ENCODE measurements at regions not wholly inside any gene's neighbourhood (a gene's known extent, or its start where the extent isn't known, plus 50 kb on each side); places are given as distances from the start of the nearest gene placed in this dataset.

- DNase-seq (ENCODE audit: extremely low read depth, low read depth) = no peak
- TF ChIP-seq CTCF (IDR thresholded peaks at IDR 0.05; ENCODE audit: low read depth, low read length) = no peak
These were observed 952.1 kb upstream of the MIR17HG start for GRCh38 chr13:90395348-90395747.

- TF ChIP-seq CTCF (IDR thresholded peaks at IDR 0.05; ENCODE audit: low read depth, low read length) = no peak
- DNase-seq (ENCODE audit: extremely low read depth, low read depth) = no peak
These were observed 951.6 kb upstream of the MIR17HG start for GRCh38 chr13:90395846-90396245.

- no peak for DNase-seq (ENCODE audit: extremely low read depth, low read depth)
- no peak for TF ChIP-seq CTCF (IDR thresholded peaks at IDR 0.05; ENCODE audit: low read depth, low read length)
These were observed 951.2 kb upstream of the MIR17HG start for GRCh38 chr13:90396266-90396665.

GRCh38 chr13:90397503-90397902 lies 950.0 kb upstream of the MIR17HG start:
- no peak for DNase-seq (ENCODE audit: extremely low read depth, low read depth)
- TF ChIP-seq CTCF (IDR thresholded peaks at IDR 0.05; ENCODE audit: low read depth, low read length) = no peak

- no peak for DNase-seq (ENCODE audit: extremely low read depth, low read depth)
- no peak for TF ChIP-seq CTCF (IDR thresholded peaks at IDR 0.05; ENCODE audit: low read depth, low read length)
These were observed 947.1 kb upstream of the MIR17HG start for GRCh38 chr13:90400372-90400771.

- DNase-seq (ENCODE audit: extremely low read depth, low read depth) = no peak
- no peak for TF ChIP-seq CTCF (IDR thresholded peaks at IDR 0.05; ENCODE audit: low read depth, low read length)
These were observed 946.3 kb upstream of the MIR17HG start for GRCh38 chr13:90401150-90401549.

- no peak for TF ChIP-seq CTCF (IDR thresholded peaks at IDR 0.05; ENCODE audit: low read depth, low read length)
- DNase-seq (ENCODE audit: extremely low read depth, low read depth) = no peak
These were observed 945.4 kb upstream of the MIR17HG start for GRCh38 chr13:90402102-90402501.

Measured in AG09319 (cell line).